DMS 273 treated with DMSO at 0.1 percent for 48 hours (cell line): ENCODE measurements at regions not wholly inside any gene's neighbourhood (a gene's known extent, or its start where the extent isn't known, plus 50 kb on each side); places are given as distances from the start of the nearest gene placed in this dataset.
A peak's percentile ranks its signal among the peaks of the same experiment; 100 is the strongest.

ENCODE experiments used
- DNase-seq: peaks from one replicate; lab custom pipeline; 2025; lab: John Stamatoyannopoulos, UW

- DNase-seq: no peak
Observed at GRCh38 chr21:16013570-16013969, 283.8 kb downstream of the USP25 start.

GRCh38 chr21:16020878-16021277, 291.1 kb downstream of the USP25 start:
- no peak for DNase-seq

GRCh38 chr21:16022116-16022515, 292.3 kb downstream of the USP25 start:
- DNase-seq: no peak

- no peak for DNase-seq
Observed at GRCh38 chr21:16022921-16023320, 293.1 kb downstream of the USP25 start.

- no peak for DNase-seq
Observed at GRCh38 chr21:16028142-16028541, 298.4 kb downstream of the USP25 start.

- DNase-seq: no peak
Observed at GRCh38 chr21:16028941-16029464, 299.2 kb downstream of the USP25 start.

GRCh38 chr21:16033193-16033592, 303.4 kb downstream of the USP25 start:
- DNase-seq: no peak

GRCh38 chr21:16034446-16035190, 304.8 kb downstream of the USP25 start:
- no peak for DNase-seq

- no peak for DNase-seq
Observed at GRCh38 chr21:16037421-16037955, 307.7 kb downstream of the USP25 start.

- no peak for DNase-seq
Observed at GRCh38 chr21:16040601-16041000, 310.8 kb downstream of the USP25 start.

- DNase-seq: no peak
Observed at GRCh38 chr21:16044676-16045075, 314.9 kb downstream of the USP25 start.

- no peak for DNase-seq
Observed at GRCh38 chr21:16046656-16047330, 317.0 kb downstream of the USP25 start.

GRCh38 chr21:16047904-16048303, 318.1 kb downstream of the USP25 start:
- DNase-seq: no peak

- DNase-seq: no peak
Observed at GRCh38 chr21:16055014-16055413, 325.2 kb downstream of the USP25 start.

- DNase-seq: peak; percentile 11
Observed at GRCh38 chr21:16058896-16059295, 329.1 kb downstream of the USP25 start.

GRCh38 chr21:16059981-16060380, 330.2 kb downstream of the USP25 start:
- DNase-seq: no peak

- DNase-seq: no peak
Observed at GRCh38 chr21:16061194-16061593, 331.4 kb downstream of the USP25 start.

GRCh38 chr21:16069178-16070112, 339.7 kb downstream of the USP25 start:
- DNase-seq: no peak

GRCh38 chr21:16070207-16070651, 340.4 kb downstream of the USP25 start:
- peak; percentile 4 for DNase-seq

- peak; percentile 12 for DNase-seq
Observed at GRCh38 chr21:16071092-16071491, 341.3 kb downstream of the USP25 start.

- DNase-seq: no peak
Observed at GRCh38 chr21:16071761-16072160, 342.0 kb downstream of the USP25 start.

- DNase-seq: no peak
Observed at GRCh38 chr21:16072221-16072620, 342.4 kb downstream of the USP25 start.
